ENCODE measurements at regions not wholly inside any gene's neighbourhood (a gene's known extent, or its start where the extent isn't known, plus 50 kb on each side); places are given as distances from the start of the nearest gene placed in this dataset.

DNA sequence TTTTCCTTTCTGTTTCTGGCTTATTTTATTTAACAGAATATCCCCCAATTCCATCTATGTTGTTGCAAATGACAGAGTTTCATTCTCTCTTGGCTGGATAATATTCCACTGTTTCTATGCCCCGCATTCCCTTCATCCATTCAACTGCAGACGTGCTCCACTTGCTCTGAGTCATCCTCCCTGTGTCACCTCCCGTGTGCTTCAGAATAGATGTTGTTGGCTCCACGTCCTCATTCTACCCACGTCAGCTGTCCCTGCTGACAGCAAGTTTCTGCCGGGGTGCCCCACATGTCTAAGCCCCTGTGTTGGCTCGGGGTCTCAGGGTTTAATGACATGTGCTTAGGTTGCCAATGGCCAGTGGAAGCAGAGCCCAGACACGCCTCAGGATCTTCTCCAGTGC lies 1041.0 kb downstream of the UQCRFS1 start:
- TF ChIP-seq, protein P1, sequence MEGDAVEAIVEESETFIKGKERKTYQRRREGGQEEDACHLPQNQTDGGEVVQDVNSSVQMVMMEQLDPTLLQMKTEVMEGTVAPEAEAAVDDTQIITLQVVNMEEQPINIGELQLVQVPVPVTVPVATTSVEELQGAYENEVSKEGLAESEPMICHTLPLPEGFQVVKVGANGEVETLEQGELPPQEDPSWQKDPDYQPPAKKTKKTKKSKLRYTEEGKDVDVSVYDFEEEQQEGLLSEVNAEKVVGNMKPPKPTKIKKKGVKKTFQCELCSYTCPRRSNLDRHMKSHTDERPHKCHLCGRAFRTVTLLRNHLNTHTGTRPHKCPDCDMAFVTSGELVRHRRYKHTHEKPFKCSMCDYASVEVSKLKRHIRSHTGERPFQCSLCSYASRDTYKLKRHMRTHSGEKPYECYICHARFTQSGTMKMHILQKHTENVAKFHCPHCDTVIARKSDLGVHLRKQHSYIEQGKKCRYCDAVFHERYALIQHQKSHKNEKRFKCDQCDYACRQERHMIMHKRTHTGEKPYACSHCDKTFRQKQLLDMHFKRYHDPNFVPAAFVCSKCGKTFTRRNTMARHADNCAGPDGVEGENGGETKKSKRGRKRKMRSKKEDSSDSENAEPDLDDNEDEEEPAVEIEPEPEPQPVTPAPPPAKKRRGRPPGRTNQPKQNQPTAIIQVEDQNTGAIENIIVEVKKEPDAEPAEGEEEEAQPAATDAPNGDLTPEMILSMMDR (IDR thresholded peaks at IDR 0.05) = no peak
- no peak for TF ChIP-seq POLR2A (IDR thresholded peaks at IDR 0.05)
